PC-9 (cell line): ENCODE measurements at regions not wholly inside any gene's neighbourhood (a gene's known extent, or its start where the extent isn't known, plus 50 kb on each side); places are given as distances from the start of the nearest gene placed in this dataset.

Experiments
- BruUV-seq: library from RNA; stranded (reverse); fragments of 400-500 nt; replicated peaks from 2 replicates; lab custom pipeline; 2021; lab: Mats Ljungman, UMichigan
- CTCF ChIA-PET: fragments of 300-600 bp; sonication (Branson Sonifier 250); formaldehyde crosslinking; loops from one replicate; lab custom pipeline; 2022; ENCODE audit warnings: antibody characterized with exemption; lab: Charles Lee
- POLR2A ChIA-PET: fragments of 300-600 bp; sonication (Branson Sonifier 250); formaldehyde crosslinking; loops from one replicate; lab custom pipeline; 2022; ENCODE audit warnings: antibody characterized with exemption; ENCODE audit not compliant: unreplicated experiment; lab: Charles Lee
- DNase-seq, 2 experiments: peaks; one replicate each; pipeline versions ENCODE4 v3.0.0 to v3.0.0-alpha.2; 2015 to 2022; ENCODE audit warnings: mixed read lengths in 1 of 2
- H2AFZ ChIP-seq: fragments of 200-600 bp; sonication (generic); 2 replicates; pipeline ENCODE4 v1.8.1; 2017; ENCODE audit warnings: antibody characterized with exemption
- H3F3A ChIP-seq: fragments of 200-600 bp; sonication (generic); 2 replicates; pipeline ENCODE4 v1.8.1; 2017; ENCODE audit warnings: antibody characterized with exemption, mild to moderate bottlenecking, low read depth; ENCODE audit not compliant: insufficient read depth
- H3K27ac ChIP-seq: fragments of 200-600 bp; sonication (generic); 2 replicates; pipeline ENCODE4 v1.6.1; 2016; ENCODE audit warnings: mixed run types
- H3K27me3 ChIP-seq: fragments of 200-600 bp; sonication (generic); 2 replicates; pipeline ENCODE4 v1.6.1; 2016; ENCODE audit warnings: low read depth, mixed run types; ENCODE audit not compliant: insufficient read depth
- H3K36me3 ChIP-seq: fragments of 200-600 bp; sonication (generic); 2 replicates; pipeline ENCODE4 v1.6.1; 2016; ENCODE audit warnings: low read depth, mixed run types
- H3K4me1 ChIP-seq: fragments of 200-600 bp; sonication (generic); replicated peaks from 2 replicates; pipeline ENCODE4 v1.6.1; 2016; ENCODE audit warnings: mixed run types; ENCODE audit not compliant: insufficient read depth
- H3K4me2 ChIP-seq: fragments of 200-600 bp; sonication (generic); 2 replicates; pipeline ENCODE4 v1.6.1; 2017; ENCODE audit warnings: mixed run types
- H3K4me3 ChIP-seq: fragments of 200-600 bp; sonication (generic); 2 replicates; pipeline ENCODE4 v1.6.1; 2016; ENCODE audit warnings: mixed run types
- H3K79me2 ChIP-seq: fragments of 200-600 bp; sonication (generic); 2 replicates; pipeline ENCODE4 v1.6.1; 2017; ENCODE audit warnings: low read depth, mixed run types
- H3K9me2 ChIP-seq: fragments of 200-600 bp; sonication (generic); 2 replicates; pipeline ENCODE4 v1.8.1; 2017; ENCODE audit warnings: mild to moderate bottlenecking; ENCODE audit not compliant: insufficient read depth
- H3K9me3 ChIP-seq: fragments of 200-600 bp; sonication (generic); 2 replicates; pipeline ENCODE4 v1.8.1; 2016; ENCODE audit warnings: low read depth; ENCODE audit not compliant: insufficient read depth
- H4K20me1 ChIP-seq: fragments of 200-600 bp; sonication (generic); 2 replicates; pipeline ENCODE4 v1.8.1; 2017; ENCODE audit not compliant: insufficient read depth
- EZH2 ChIP-seq: fragments of 200-600 bp; sonication (generic); IDR thresholded peaks from 2 replicates; pipeline ENCODE4 v1.8.0; 2017; ENCODE audit warnings: antibody characterized with exemption, low read depth
- intact Hi-C: fragments of 100-400 bp; cut with micrococcal nuclease; formaldehyde crosslinking; loops from one replicate; pipeline ENCODE4 v1.10.0; 2022; ENCODE audit not compliant: unreplicated experiment
- TF ChIP-seq, protein P1 (sequence below): fragments of 200-600 bp; sonication (generic); conservative IDR thresholded peaks from 2 replicates; pipeline ENCODE4 v1.6.1; 2017; ENCODE audit warnings: mixed run types, antibody characterized with exemption, mild to moderate bottlenecking, moderate library complexity

DNA sequence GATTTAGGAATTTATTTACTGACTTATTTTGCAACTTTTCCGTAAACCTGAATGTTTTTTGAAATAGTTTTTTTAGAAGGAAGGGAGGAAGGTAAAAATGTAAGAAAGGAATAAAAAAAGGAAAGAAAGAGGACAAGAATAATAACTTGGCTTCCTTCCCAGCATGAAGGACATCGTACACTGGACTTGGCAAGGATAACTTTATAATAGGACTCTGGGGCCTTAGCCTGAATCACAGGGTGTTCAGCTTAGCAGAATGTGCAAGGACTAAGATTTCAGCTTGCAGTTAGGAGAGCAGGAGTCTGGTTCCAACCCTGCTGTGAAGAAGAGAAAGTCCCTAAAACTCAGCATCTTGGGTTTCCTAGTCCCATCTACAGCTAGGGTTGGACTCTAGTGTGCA, 1053.3 kb downstream of the VRK1 start:
- Histone ChIP-seq H3K27ac (no peak overlapping the region), H3K9me3 (no peaks in the 10 kb centered on the region), H2AFZ (no peak overlapping the region), H4K20me1 (no peaks in the 10 kb centered on the region), H3K4me1 (no peaks in the 10 kb centered on the region), H3K27me3 (peaks cover 4% of the 10 kb centered on the region; the same call in 1 of the 2 replicates), H3F3A (no peaks in the 10 kb centered on the region), H3K4me3 (no peak overlapping the region), H3K79me2 (no peaks in the 10 kb centered on the region), H3K9me2 (no peaks in the 10 kb centered on the region), H3K4me2 (no peak overlapping the region), H3K36me3 (no peaks in the 10 kb centered on the region)
- POLR2A ChIA-PET, result no interaction called here
- DNase-seq, result no peak
- CTCF ChIA-PET, result no interaction called here
- TF ChIP-seq, protein P1, sequence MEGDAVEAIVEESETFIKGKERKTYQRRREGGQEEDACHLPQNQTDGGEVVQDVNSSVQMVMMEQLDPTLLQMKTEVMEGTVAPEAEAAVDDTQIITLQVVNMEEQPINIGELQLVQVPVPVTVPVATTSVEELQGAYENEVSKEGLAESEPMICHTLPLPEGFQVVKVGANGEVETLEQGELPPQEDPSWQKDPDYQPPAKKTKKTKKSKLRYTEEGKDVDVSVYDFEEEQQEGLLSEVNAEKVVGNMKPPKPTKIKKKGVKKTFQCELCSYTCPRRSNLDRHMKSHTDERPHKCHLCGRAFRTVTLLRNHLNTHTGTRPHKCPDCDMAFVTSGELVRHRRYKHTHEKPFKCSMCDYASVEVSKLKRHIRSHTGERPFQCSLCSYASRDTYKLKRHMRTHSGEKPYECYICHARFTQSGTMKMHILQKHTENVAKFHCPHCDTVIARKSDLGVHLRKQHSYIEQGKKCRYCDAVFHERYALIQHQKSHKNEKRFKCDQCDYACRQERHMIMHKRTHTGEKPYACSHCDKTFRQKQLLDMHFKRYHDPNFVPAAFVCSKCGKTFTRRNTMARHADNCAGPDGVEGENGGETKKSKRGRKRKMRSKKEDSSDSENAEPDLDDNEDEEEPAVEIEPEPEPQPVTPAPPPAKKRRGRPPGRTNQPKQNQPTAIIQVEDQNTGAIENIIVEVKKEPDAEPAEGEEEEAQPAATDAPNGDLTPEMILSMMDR, result no peak
- intact Hi-C loops, result no loop called here
- no TSS peak for BruUV-seq

- no peaks in the 10 kb centered on the region for H3K9me3 ChIP-seq
- H3K9me2 ChIP-seq, result no peaks in the 10 kb centered on the region
- CTCF ChIA-PET, result no interaction called here
- H3K4me1 ChIP-seq, result no peaks in the 10 kb centered on the region
- intact Hi-C loops, result no loop called here
- BruUV-seq, result no TSS peak
- POLR2A ChIA-PET, result no interaction called here
- H3F3A ChIP-seq, result no peaks in the 10 kb centered on the region
- no peak overlapping the region for H3K4me3 ChIP-seq
- no peaks in the 10 kb centered on the region for H3K79me2 ChIP-seq
- H3K4me2 ChIP-seq, result no peak overlapping the region
- H4K20me1 ChIP-seq, result no peaks in the 10 kb centered on the region
- no peak overlapping the region for H3K27ac ChIP-seq
- H3K27me3 ChIP-seq, result peaks cover 4% of the 10 kb centered on the region; the same call in 1 of the 2 replicates
- TF ChIP-seq, protein P1, result no peak
- TF ChIP-seq EZH2, result no peak
- no peaks in the 10 kb centered on the region for H3K36me3 ChIP-seq
- no peak for DNase-seq
- H2AFZ ChIP-seq, result no peak overlapping the region
Measured at GRCh38 chr14:97850886-97851285, 1053.7 kb downstream of the VRK1 start.

GRCh38 chr14:97851428-97851995, 1054.3 kb downstream of the VRK1 start:
- BruUV-seq, result no TSS peak
- TF ChIP-seq EZH2, result no peak

DNA sequence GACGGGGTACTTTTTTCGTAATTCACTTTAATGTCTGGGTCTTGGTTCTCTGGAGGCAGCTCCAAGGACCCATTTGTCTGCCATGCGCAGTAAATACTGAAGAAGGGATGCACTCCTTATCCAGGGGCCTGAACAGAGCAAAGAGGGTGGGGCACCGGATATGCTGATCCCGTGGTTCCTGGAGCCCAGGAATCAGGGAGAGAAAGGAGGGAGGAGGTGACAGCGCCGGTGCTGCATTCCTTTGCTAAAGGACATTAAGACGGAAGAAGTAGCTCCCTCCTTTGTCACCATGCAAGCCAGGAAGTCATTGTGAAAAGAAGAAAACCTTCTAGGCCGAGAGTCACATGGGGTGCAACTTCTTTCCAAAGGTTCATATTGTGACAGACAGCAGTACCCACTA, 1057.7 kb downstream of the VRK1 start:
- no peaks in the 10 kb centered on the region for H3K9me3 ChIP-seq
- H3F3A ChIP-seq, result no peaks in the 10 kb centered on the region
- no peak overlapping the region for H3K4me2 ChIP-seq
- H3K9me2 ChIP-seq, result no peaks in the 10 kb centered on the region
- H3K4me3 ChIP-seq, result no peak overlapping the region
- intact Hi-C loops, result no loop called here
- no peak overlapping the region for H3K27ac ChIP-seq
- POLR2A ChIA-PET, result no interaction called here
- H3K36me3 ChIP-seq, result no peaks in the 10 kb centered on the region
- no peak overlapping the region for H2AFZ ChIP-seq
- BruUV-seq, result no TSS peak
- no peak for DNase-seq
- CTCF ChIA-PET, result no interaction called here
- no peaks in the 10 kb centered on the region for H3K4me1 ChIP-seq
- 0 out of 2 replicates have a peak, but pooled peaks cover 4% of the 10 kb centered on the region for H3K27me3 ChIP-seq
- no peak for TF ChIP-seq EZH2
- TF ChIP-seq, protein P1, result no peak
- no peaks in the 10 kb centered on the region for H4K20me1 ChIP-seq
- H3K79me2 ChIP-seq, result no peaks in the 10 kb centered on the region

More at GRCh38 chr14:97851428-97851995, 1054.3 kb downstream of the VRK1 start:
- Histone ChIP-seq H3K79me2 (no peaks in the 10 kb centered on the region), H2AFZ (no peak overlapping the region), H3K27me3 (peaks cover 4% of the 10 kb centered on the region; the same call in 1 of the 2 replicates), H3K27ac (no peak overlapping the region), H3K4me1 (no peaks in the 10 kb centered on the region), H3F3A (no peaks in the 10 kb centered on the region), H4K20me1 (no peaks in the 10 kb centered on the region), H3K4me3 (no peak overlapping the region), H3K36me3 (no peaks in the 10 kb centered on the region), H3K9me3 (no peaks in the 10 kb centered on the region), H3K9me2 (no peaks in the 10 kb centered on the region), H3K4me2 (no peak overlapping the region)
- no peak for DNase-seq
- intact Hi-C loops, result no loop called here
- CTCF ChIA-PET, result no interaction called here
- POLR2A ChIA-PET, result no interaction called here
